AG08395 (cell line): ENCODE measurements at regions not wholly inside any gene's neighbourhood (a gene's known extent, or its start where the extent isn't known, plus 50 kb on each side); places are given as distances from the start of the nearest gene placed in this dataset.

Experiments
- DNase-seq: peaks from one replicate; pipeline ENCODE4 v3.0.0; 2012; ENCODE audit warnings: mixed read lengths, low spot score

DNA sequence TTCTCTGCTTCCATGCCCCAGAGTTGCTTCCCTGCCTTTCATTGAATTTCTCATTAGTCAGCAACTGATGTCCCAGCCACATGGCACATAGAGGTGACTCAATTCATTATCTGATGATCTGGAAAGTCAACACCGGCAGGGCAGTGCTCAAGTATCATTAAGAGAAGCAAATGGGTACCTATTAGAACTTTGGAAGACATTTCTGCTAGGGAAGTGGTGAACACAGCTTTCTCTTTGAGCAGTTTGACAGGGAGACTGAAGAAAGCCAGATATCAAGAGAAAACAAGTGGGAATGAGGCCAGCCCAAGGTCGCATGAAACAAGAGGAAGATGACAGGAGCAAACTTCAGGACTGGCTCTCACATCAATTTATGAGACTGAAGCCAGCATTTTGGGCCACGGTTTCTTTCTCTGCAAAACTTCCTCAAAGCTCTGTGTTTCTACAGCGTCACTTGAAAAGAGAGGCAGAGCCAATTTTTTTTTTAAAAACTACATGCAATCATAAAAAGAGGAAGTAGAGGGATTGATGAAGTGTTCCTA lies 108.3 kb upstream of the RPS6KA3 start:
- no peak for DNase-seq

DNA sequence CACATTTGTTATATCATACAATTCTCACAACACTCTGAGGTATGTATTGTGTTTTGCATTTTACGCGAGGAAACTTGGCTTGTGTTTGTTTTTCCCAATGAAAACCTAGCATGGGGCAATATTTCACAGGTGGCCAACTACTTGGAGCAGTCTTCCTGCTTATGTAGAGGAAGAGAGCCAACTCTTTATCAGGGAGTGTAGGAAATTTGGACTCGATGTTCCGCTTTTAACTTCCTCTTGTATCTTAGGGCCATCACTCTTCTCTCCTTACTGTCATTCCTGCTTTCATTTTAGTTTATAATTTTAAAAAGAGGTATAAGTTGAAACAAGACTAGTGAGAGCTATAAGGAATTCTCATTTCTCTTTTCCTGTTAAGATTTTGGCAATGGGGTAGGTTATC lies 107.7 kb upstream of the RPS6KA3 start:
- DNase-seq, result no peak

DNA sequence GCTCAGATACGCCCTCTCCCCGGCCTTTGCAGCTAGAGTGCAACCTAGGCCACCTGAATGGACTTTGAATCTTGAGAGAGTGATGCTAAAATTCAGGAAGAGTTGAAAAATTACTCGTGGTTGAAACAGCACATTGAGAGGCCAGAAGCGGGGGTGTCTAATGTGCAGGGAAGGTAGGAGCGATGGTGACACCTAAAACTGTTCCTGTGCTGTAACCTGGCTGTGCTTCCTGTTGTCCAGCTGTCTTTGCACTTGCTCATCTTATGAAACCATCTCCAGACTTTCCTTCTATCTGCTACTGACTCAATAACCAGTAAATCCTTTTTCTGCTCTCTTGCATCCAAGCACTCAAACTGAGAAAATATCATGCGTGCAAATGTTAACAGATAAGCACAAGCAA lies 106.4 kb upstream of the RPS6KA3 start:
- no peak for DNase-seq

DNA sequence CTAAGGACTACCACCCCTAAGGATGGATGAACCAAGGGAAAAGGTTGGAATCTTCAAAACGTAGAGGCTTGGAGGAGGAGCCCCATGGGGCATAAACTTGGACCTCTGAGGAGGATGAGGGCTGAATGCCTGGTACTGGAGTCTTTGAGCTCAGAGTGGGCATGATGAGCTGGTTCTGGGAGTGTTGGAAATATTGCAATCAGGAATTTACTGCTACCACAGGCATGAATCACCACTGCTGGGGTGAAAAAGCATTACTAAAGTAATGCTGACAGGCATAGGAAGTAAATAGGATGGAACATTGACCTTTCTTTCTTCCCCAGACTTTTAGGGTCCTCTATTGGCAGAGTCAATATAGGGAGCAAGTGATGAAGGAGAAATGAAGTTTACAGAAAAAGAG lies 105.8 kb upstream of the RPS6KA3 start:
- peak; percentile 48 for DNase-seq

DNA sequence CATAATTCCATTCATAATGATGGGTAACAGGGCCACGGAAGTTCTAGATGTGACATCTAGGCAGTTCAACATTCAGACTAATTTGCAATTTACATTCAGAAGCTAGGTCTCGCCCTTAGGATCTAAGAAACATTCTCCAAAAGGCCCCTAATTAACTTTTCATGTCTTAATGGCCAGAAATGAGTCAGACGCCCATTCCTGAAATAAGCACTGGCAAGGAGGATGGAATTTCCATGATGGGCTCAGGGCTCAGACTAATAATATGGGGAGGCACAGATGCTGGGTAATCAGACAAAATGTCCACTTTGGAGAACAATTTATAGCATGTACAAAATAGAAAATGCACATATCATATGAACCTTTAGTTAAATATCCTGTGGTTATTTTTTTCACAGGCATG lies 102.8 kb upstream of the RPS6KA3 start:
- no peak for DNase-seq

DNA sequence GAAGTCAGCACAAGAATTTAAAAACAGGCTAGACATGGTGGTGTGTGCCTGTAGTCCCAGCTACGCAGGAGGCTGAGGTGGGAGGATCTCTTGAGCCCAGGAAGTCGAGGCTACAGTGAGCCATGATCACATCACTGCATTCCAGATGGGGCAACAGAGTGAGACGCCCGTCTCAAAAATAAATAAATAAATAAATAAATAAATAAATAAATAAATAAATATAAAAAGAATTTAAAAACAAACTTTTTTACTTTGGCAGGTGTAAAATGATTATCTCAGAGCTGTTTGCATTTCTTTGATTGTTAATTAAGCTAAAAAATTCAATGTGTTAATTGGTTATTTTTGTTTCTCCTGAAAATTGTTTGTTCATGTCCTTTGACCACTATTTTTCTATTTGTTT lies 97.5 kb upstream of the RPS6KA3 start:
- DNase-seq, result no peak

DNA sequence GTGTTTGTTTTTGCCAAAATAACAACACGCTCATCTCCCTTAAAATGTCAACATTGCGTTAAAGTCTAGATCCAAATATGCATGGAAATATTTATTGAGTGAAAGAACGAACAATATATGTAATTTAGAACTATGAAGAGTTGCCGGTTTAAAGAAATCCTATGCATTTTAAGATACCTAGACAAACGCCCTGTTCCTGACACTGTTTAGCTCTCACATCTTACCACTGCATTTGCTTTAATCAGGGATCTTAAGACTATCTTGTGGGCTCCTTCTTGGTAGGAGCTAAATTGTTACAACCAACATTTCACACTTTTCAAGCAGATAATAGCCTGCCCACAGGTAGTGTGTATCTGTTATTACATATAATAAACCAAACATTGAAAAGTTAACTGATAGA lies 96.6 kb upstream of the RPS6KA3 start:
- DNase-seq, result no peak

DNA sequence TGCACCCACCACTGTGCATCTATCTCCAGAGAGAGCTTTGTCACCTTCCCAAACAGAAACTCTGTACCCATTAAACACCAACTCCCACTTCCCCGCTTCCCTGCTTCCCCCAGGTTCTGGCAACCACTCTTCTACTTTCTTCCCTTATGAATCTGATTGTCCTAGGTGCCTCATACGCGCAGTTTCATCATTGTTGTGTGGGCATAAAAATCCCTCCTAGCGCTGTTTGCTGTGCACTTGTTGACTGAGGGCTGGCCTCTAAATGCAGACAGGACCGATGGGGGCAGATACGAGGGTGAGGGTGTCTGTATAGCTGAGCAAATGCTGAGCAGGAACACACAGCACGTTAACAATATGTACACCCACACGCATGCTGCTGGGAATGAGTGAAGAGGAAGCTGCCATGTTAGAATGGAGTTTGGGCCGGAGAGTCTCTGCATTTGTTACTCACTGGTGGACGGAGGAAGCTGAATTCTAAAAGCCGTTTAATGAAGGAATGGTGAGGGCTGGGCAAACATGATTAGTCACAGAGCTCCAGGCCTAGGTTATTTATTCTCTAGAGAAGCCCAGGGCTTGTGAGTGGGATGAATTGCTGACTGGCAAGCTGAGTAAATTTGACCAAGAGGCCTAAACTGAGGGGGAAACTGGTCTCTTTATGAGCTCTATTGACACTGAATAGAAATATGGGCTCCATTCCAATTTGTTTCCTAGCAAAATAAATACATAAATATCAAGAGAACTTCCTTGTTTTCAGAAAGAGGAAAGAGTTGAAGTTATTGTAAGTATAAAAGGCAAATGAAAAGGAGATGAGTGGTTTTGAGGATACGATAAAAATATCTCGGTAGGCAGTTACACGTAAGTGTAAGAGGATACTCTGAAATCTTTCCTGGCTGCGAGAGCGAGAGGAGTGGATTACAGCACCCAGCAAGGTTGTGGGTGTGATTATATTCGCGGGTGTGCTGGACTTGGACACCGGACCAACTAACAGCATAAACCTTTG lies 95.9 kb upstream of the RPS6KA3 start:
- DNase-seq, result peak; percentile 41

DNA sequence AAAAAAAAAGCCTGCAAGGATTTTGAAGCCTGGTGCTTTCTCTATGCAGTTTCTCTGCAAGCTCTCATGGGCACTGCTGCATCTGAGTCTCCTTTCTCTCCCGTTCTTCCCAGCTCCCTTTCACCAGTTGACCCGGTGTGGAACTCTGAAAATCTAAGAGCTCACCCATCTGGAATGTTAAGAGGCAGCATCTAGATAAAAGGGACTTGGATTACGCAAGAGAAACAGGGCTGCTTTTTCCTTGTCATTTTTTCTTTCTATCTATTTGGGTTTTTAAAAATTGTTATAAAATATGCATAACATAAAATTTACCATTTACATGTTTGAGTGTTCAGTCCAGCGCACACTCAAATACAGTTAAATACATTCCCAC lies 95.2 kb upstream of the RPS6KA3 start:
- DNase-seq, result peak; percentile 63

DNA sequence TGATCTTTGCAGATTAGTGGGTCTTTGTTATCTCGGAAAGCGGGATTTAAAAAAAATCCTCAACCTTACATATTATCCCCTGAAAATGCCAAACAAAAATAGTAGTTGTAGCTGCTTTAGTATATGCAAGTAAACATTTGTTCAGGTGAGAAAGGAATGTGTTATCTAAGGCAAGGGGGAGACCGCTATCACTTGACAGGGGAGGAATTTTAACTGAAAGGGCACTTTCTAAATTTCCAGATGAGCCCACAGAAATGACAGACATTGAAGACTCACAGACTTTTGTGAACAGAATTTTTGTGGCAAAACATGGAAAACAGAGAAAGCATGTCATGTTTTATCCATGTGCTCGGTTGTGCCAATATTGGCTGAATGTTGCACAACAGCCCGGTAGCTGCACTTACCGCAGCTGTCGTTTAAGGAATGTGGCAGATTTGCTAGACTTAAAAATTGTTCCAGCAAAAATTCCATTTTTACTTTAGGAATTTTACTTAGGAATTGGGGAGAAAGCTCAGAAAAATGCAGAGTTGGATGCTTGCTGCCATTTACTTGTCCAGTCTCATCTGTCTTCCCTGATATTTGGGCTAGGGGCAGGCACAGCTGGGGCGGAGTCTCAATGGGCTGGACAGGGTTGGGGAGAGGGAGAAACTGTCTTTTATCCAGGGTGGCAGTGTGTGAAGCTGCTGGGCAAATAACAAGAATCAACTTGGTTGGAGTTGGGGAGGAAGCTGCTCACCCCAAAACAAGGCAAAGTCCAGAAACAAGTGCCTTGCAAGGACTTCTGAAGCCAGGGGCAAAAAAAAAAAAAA lies 94.6 kb upstream of the RPS6KA3 start:
- DNase-seq, result peak; percentile 51

DNA sequence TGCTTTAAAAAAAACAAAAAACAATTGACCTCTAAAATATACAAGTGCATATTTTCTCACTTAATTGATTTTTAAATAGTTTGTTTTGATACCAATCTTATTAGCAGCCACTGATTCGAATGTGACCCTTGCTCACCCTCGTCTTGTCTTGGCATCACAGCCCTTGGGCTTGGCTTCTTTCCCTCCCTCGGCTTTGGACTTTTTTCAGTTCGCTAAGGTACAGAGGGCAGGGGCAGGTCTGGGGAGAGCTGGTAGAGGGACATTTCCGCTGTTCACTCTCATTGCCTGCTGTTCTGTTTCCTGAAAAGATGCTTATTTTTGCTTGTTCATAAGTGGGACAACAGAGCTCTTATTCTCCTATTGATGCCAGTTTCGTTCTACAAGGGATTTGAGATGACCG lies 88.5 kb upstream of the RPS6KA3 start:
- DNase-seq, result no peak

DNA sequence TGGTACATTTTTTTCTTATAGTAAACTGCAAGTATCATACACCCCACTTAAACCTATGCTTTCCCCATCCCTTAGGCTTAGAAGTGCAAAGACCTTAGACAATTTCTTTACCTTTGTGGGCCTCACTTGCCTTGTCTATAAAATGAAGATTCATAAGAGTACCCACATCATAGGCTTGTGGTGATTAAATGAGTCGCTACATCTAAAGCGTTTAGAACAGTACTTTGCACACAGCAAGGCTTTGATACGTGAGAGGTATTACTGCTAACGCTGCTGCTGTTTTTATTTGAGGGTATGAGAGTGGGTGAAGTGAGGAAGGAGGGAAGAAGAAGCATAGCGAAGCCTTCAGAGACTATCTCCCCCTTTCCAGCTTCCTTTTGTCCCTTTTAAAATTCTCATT lies 87.8 kb upstream of the RPS6KA3 start:
- no peak for DNase-seq

DNA sequence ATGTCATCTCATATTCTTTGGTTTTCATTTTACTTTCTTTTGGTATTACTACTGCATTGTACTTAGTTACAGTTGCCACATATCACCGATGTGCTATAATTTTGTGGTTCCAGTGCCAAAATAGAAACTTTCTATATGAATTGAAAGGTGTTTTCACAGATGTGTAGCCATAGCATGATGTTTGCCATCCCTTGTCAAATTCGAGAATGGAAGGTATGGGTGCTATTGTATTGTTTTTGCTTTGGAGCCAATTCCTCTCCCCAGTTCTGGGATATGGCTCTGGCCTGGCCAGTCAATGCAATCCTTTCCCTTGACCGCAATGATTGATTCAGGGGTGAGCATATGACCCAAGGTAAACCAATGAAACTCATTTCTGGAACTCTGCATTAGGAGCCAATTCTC lies 86.2 kb upstream of the RPS6KA3 start:
- DNase-seq, result no peak

DNA sequence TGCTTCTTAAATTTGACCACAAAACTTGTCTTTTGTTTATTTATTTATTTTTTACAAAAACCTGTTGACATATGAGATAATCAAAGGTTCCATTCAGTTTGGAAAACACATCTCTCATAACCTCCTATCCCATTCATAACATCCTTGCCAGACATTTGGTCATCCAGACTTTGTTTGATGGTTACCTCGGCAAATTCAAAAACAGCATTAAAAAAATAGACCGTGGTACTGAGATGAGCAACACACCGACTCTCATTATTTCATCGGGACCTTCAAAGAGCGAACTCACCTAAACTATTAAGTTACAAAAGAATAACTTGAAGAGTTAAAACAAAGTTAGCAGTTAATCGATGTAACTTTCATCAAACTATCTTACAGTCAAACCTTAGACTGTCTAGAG lies 85.8 kb upstream of the RPS6KA3 start:
- DNase-seq, result no peak

DNA sequence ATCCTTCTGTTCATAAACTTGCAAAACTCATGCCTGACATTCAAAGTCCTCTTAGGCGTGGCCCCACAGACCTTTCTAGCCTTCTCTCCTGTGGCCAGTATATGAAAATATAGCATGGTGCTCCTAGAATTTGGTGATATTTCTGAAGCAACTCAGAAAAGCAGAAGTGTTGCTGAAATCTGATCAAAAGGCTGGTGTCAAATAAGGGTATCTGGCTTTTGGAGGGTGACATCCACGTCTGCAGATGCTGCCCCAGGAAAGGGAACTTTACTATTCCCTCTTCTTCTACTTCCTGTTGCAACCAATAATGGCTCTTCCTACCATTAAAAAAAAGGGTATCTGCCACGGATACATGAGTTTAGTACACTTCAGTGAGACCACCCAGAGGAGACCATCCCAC lies 83.9 kb upstream of the RPS6KA3 start:
- DNase-seq, result no peak

DNA sequence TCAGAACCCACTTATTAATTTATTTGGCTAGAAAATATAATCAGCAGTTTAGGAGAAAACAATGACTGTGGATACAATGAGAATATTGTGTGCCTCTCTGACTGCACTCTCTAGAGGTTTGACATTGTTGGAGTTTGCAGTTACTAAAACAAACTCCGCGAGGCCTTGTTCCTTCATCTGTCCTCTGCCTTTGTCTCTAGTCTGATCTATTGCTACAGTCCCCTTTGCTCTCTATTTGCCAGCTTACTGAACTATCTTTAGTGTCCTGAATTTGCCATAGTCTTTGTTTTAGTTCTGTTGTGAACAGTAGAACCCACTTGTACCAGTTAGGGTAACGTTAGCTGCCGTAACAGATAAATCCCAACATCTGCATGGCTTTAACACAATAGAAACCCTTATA lies 81.4 kb upstream of the RPS6KA3 start:
- DNase-seq, result no peak

DNA sequence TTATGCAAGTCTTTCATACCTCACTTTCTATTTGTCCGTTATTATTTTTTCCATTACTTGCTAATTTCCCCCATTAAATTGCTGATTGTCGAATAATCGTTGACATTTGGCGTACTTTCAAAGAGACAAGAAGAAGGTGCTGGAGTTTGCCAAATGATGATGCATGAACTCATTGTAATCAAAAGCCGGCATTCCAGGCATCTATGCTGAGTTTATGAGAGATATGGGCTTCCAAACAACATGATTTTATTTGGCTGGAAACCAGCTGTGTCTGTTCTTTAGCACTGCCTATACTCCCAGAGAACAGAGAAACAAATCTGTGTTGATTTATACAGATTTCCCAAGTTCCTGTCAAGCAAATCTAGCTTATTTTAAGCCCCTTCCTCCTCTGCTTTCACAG lies 80.8 kb upstream of the RPS6KA3 start:
- no peak for DNase-seq

DNA sequence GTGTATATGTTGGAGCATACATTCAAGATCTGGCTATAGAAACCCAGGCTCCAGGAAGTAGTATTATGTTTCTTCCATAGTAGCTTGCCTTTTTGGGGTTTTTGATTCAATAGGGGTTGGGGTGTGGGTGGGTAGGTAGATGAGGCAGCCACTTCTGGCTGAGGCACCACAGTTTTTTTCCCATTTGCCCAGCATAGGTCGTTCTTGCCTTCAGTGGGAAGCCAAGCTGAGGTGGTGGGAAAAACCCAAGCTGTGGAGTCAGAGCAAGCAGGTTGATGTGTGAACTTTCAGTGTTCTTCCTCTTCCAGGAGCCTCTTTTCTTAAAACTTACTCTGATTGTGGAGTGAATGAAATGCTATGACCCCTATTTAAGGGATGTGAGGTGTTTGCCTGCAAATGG lies 67.0 kb upstream of the RPS6KA3 start:
- no peak for DNase-seq

DNA sequence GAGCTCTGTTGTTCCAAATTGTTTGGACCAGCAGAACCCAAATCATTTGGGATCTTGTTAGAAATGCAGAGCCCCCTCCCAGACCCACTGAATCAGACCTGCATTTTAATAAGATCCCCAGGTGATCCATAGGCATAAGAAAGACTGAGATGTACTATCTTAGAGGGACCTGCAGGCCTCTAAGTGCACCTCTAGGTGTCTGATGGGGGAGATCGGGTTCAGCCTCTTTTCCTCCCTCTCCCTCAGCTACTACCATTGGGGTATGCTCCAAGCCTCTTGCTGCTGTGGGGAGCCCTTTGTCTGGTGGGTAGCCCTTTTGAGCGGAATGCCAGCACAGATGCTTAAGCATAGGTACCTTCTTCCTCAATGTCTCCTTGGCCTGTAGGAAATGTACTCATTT lies 63.8 kb upstream of the RPS6KA3 start:
- no peak for DNase-seq

DNA sequence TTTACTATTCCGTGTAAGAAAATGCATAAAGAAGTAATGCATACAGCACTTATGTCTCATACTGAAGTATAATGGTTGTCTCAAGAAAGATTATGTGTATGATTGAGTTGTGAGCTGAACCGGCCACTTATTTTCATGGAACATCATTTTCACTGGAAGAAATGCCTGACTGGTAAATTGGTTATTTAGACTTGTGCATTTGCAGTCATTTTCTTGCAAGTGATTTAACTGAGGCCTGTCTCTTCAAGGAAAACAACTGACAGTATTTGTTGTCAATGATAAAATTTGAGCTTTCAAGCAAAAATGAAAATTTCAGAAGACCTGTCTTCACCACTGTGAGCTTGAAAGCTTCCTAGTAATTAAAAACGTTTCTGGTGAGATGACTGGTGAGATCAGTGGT lies 62.7 kb upstream of the RPS6KA3 start:
- no peak for DNase-seq

DNA sequence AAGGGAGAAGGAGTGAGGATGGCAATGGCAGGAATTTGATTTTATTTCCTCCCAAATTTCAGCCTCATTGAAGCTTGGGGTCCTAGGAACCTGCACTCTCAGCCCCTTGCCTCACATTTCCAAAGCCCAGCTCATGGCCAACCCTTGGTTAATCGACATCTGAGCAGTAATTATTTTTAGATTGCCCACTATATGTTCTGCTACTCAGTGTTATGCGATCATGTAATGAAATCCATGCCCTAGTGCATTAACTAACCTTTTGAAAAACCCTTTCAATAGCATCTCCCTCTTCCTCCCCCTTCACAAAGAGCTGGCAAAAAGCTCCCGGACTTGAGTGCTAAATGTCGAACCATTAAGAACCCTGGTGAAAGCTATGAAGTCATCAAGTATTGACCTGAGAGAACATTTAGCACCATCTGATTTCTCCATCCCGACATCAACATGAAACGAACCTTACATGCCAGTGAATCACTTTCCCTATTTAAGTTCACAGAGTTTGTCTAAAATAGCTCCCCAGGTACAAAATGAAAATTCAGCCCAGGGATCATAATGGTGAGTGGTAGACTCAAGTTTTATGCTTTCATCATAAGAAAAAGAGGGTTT lies 59.2 kb upstream of the RPS6KA3 start:
- DNase-seq, result no peak

DNA sequence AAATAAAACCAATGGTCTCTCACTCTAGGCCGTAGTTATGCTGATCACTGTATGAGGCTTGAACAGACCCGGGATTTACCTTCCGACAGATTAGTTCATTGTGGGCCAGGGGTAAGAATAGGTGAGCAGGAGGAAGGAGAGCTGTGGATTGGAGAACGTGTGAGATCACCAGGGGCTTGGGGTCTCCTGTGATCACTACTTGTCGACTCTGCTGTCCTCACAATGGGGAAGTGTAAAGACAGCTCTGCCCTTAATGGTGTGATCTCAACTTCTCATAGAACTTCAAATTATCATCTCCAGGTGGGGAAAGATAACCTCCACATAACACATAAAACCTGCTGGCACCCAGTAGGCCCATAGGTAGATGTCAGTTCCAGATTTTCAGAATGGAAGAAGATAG lies 56.2 kb upstream of the RPS6KA3 start:
- DNase-seq, result no peak
